Hepatocyte (in vitro differentiated cells): ENCODE measurements at regions not wholly inside any gene's neighbourhood (a gene's known extent, or its start where the extent isn't known, plus 50 kb on each side); places are given as distances from the start of the nearest gene placed in this dataset.

Experiments used
- DNase-seq: peaks from one replicate; pipeline ENCODE4 v3.0.0-alpha.2; 2016; ENCODE audit warnings: low spot score
- H2AFZ ChIP-seq: fragments of 200-600 bp; sonication (generic); 2 replicates; pipeline ENCODE4 v1.6.0; 2016; ENCODE audit warnings: antibody characterized with exemption, mild to moderate bottlenecking
- H3K27ac ChIP-seq: fragments of 200-600 bp; sonication (generic); 2 replicates; pipeline ENCODE4 v1.5.1; 2016; ENCODE audit warnings: mild to moderate bottlenecking
- H3K27me3 ChIP-seq: fragments of 200-600 bp; sonication (generic); 2 replicates; pipeline ENCODE4 v1.6.1; 2016
- H3K36me3 ChIP-seq: fragments of 200-600 bp; sonication (generic); replicated peaks from 2 replicates; pipeline ENCODE4 v1.5.1; 2016; ENCODE audit warnings: low read depth; ENCODE audit not compliant: insufficient read depth
- H3K4me1 ChIP-seq: fragments of 200-600 bp; sonication (generic); 2 replicates; pipeline ENCODE4 v1.5.1; 2016; ENCODE audit warnings: mild to moderate bottlenecking, moderate library complexity; ENCODE audit not compliant: insufficient read depth
- H3K4me2 ChIP-seq: fragments of 200-600 bp; sonication (generic); 2 replicates; pipeline ENCODE4 v1.6.0; 2016
- H3K4me3 ChIP-seq: fragments of 200-600 bp; sonication (generic); 2 replicates; pipeline ENCODE4 v1.5.1; 2016; ENCODE audit warnings: mild to moderate bottlenecking
- H3K79me2 ChIP-seq: fragments of 200-600 bp; sonication (generic); 2 replicates; pipeline ENCODE4 v1.6.0; 2017; ENCODE audit warnings: mild to moderate bottlenecking
- H3K9me2 ChIP-seq: fragments of 200-600 bp; sonication (generic); replicated peaks from 2 replicates; pipeline ENCODE4 v1.6.0; 2017; ENCODE audit warnings: mild to moderate bottlenecking; ENCODE audit not compliant: insufficient read depth
- H3K9me3 ChIP-seq: fragments of 200-600 bp; sonication (generic); 2 replicates; pipeline ENCODE4 v1.5.1; 2016; ENCODE audit warnings: low read depth, mild to moderate bottlenecking
- H4K20me1 ChIP-seq: fragments of 200-600 bp; sonication (generic); 2 replicates; pipeline ENCODE4 v1.6.0; 2016; ENCODE audit warnings: mild to moderate bottlenecking; ENCODE audit not compliant: insufficient read depth, poor library complexity, severe bottlenecking
- CTCF ChIP-seq: fragments of 200-600 bp; sonication (generic); IDR thresholded peaks from 2 replicates; pipeline ENCODE4 v1.5.1; 2016; ENCODE audit warnings: antibody characterized with exemption, mild to moderate bottlenecking; ENCODE audit not compliant: poor library complexity
- EZH2 ChIP-seq: fragments of 200-600 bp; sonication (generic); IDR thresholded peaks from 2 replicates; pipeline ENCODE4 v1.6.1; 2016; ENCODE audit warnings: antibody characterized with exemption, mild to moderate bottlenecking, borderline replicate concordance
- EZH2phosphoT487 ChIP-seq: fragments of 200-600 bp; sonication (generic); IDR thresholded peaks from one replicate; pipeline ENCODE4 v1.6.1; 2018; ENCODE audit warnings: antibody characterized with exemption, mild to moderate bottlenecking, low read depth, moderate library complexity; ENCODE audit not compliant: unreplicated experiment, severe bottlenecking
- WGBS: methylation state at CpG from one replicate; pipeline ENCODE4 v1.1.6; 2016; ENCODE audit warnings: low lambda C conversion rate; ENCODE audit errors: missing lambda C conversion rate; 5-methylcytosine and 5-hydroxymethylcytosine counted together

- no peak overlapping the region for H3K4me2 ChIP-seq
- peaks cover 3% of the 10 kb centered on the region for H3K27me3 ChIP-seq
- no peak overlapping the region for H2AFZ ChIP-seq
- H3K4me3 ChIP-seq = no peak overlapping the region
- no peaks in the 10 kb centered on the region for H3K4me1 ChIP-seq
- H4K20me1 ChIP-seq = no peaks in the 10 kb centered on the region
- 90% methylated on average over 8 of the region's 8 CpGs for WGBS
- H3K36me3 ChIP-seq = no peaks in the 10 kb centered on the region
- no peak for DNase-seq
- TF ChIP-seq CTCF = no peak
- no peak for TF ChIP-seq EZH2phosphoT487
- no peaks in the 10 kb centered on the region for H3K9me2 ChIP-seq
- no peaks in the 10 kb centered on the region for H3K9me3 ChIP-seq
- no peaks in the 10 kb centered on the region for H3K79me2 ChIP-seq
- no peak overlapping the region for H3K27ac ChIP-seq
These were observed 137.5 kb downstream of the CCDC71L start for GRCh38 chr7:106523482-106523881.

DNA sequence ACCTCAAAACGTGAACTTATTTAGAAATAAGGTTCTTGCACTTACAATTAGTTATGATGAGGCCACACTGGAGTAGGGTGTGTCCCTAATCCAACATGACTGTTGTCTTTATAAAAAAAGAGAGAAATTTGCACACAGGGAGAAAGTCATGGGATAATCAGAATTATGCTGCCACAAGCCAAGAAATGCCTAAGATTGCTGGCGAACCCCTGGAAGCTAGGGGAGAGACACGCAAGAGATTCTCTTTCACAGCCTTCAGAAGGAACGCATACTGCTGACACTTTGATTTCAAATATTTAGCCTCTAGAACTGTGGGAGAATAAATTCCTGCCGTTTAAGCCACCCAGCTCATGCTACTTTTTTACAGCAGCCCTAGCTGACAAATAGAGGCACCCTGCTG, 138.3 kb downstream of the CCDC71L start:
- TF ChIP-seq CTCF = no peak
- TF ChIP-seq EZH2phosphoT487 = no peak
- no peak for TF ChIP-seq EZH2
- no peak overlapping the region for H3K27ac ChIP-seq
- no peak for DNase-seq
- H3K4me2 ChIP-seq = no peak overlapping the region
- no peaks in the 10 kb centered on the region for H3K9me3 ChIP-seq
- H3K36me3 ChIP-seq = no peaks in the 10 kb centered on the region
- H3K4me1 ChIP-seq = no peaks in the 10 kb centered on the region
- no peak overlapping the region for H3K4me3 ChIP-seq
- H3K9me2 ChIP-seq = no peaks in the 10 kb centered on the region
- no peak overlapping the region for H2AFZ ChIP-seq
- H4K20me1 ChIP-seq = no peaks in the 10 kb centered on the region
- 86% methylated on average over 5 of the region's 5 CpGs for WGBS
- peaks cover 3% of the 10 kb centered on the region for H3K27me3 ChIP-seq
- no peaks in the 10 kb centered on the region for H3K79me2 ChIP-seq

GRCh38 chr7:106521541-106521940, 139.4 kb downstream of the CCDC71L start:
- no peaks in the 10 kb centered on the region for H3K4me1 ChIP-seq
- H2AFZ ChIP-seq = no peak overlapping the region
- H3K4me3 ChIP-seq = no peak overlapping the region
- no peaks in the 10 kb centered on the region for H3K79me2 ChIP-seq
- H3K9me2 ChIP-seq = no peaks in the 10 kb centered on the region
- no peak overlapping the region for H3K27ac ChIP-seq
- no peak for DNase-seq
- H3K4me2 ChIP-seq = no peak overlapping the region
- TF ChIP-seq EZH2phosphoT487 (no peak), CTCF (no peak), EZH2 (no peak)
- H4K20me1 ChIP-seq = no peaks in the 10 kb centered on the region
- no peaks in the 10 kb centered on the region for H3K36me3 ChIP-seq
- WGBS = 93% methylated on average over 2 of the region's 2 CpGs
- peaks cover 3% of the 10 kb centered on the region for H3K27me3 ChIP-seq
- no peaks in the 10 kb centered on the region for H3K9me3 ChIP-seq

DNA sequence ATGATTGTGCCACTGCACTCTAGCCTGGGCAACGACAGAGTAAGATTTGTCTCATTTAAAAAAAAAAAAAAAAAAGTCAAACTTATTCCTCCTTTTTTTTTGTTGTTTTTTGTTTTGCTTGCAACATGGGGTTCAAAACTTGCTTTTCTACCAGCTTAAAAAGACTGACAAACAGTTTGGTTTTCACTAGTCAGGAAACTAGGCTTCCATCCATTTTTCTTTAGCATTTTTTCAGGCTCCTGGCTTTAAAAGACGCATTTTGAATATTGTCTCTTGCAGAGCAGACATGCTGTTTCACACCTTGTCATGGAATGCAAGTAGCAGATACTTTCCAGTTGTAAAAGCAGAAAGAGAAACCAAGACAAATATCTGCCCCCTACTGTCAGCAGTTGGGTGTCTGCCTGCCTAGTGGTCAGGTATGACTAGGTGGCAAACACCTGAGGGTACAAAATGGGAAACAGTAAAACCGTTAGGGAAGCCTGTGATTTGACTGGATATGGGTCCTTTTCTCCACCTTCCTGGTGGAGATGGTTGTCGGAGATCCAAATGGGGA, 139.9 kb downstream of the CCDC71L start:
- Histone ChIP-seq H3K9me3 (no peaks in the 10 kb centered on the region), H3K9me2 (no peaks in the 10 kb centered on the region), H3K4me3 (no peak overlapping the region), H3K27me3 (peaks cover 3% of the 10 kb centered on the region), H3K4me2 (no peak overlapping the region), H3K79me2 (no peaks in the 10 kb centered on the region), H3K4me1 (no peaks in the 10 kb centered on the region), H3K36me3 (no peaks in the 10 kb centered on the region), H4K20me1 (no peaks in the 10 kb centered on the region), H2AFZ (no peak overlapping the region), H3K27ac (no peak overlapping the region)
- TF ChIP-seq EZH2phosphoT487 = no peak
- TF ChIP-seq CTCF = peak; percentile 13
- DNase-seq = peak; percentile 10
- 70% methylated on average over 4 of the region's 4 CpGs for WGBS
